ENCODE measurements at regions not wholly inside any gene's neighbourhood (a gene's known extent, or its start where the extent isn't known, plus 50 kb on each side); places are given as distances from the start of the nearest gene placed in this dataset.

DNA sequence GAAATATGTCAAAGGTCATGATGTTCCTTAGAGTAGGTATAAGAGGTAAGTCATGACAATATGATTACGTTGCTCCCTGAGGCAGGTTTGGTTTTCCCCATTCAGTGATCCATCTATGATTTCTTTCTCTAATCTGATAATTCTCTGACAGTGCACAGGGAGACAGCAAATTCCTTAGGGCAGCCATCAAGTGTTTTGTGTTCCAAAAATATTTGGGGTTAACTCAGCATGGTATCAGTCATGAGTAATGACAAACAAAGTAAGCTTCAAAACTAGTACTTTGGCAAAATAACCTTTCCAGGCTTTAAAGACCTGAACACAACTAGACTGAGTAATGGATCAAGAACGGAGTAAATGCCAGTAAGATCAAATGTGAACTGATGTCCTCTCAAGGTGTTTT is 55.3 kb upstream of the SPATA31E1 start:
- H2AFZ ChIP-seq, result no peak overlapping the region
- peak; percentile 33 for DNase-seq
- H3F3A ChIP-seq (ENCODE audit: insufficient read depth), result peaks cover 4% of the 10 kb centered on the region; the same call in 1 of the 2 replicates
- no peak overlapping the region for H3K4me2 ChIP-seq (ENCODE audit: unreplicated experiment)
- no peak overlapping the region for H3K27ac ChIP-seq
- H3K4me3 ChIP-seq, result no peak overlapping the region
- peaks cover 6% of the 10 kb centered on the region; the same call in 1 of the 2 replicates for H3K4me1 ChIP-seq (ENCODE audit: insufficient read depth)
- 80 to 91% methylated on average over 2 of the region's 2 CpGs for WGBS, 2 experiments (ENCODE audit: low coverage in 1 of 2, low lambda C conversion rate in 2 of 2, missing lambda C conversion rate in 2 of 2)
- no peaks in the 10 kb centered on the region for H3K79me2 ChIP-seq (ENCODE audit: insufficient read depth)
- in situ Hi-C loops (cut with MboI), result no loop called here
- no peaks in the 10 kb centered on the region for H4K20me1 ChIP-seq (ENCODE audit: insufficient read depth)
- no peaks in the 10 kb centered on the region for H3K9me3 ChIP-seq (ENCODE audit: low read depth)
- no peaks in the 10 kb centered on the region for H3K36me3 ChIP-seq (ENCODE audit: low read depth)
- no peaks in the 10 kb centered on the region for H3K27me3 ChIP-seq (replicated peaks; ENCODE audit: insufficient read depth)
- no peaks in the 10 kb centered on the region for H3K9me2 ChIP-seq (ENCODE audit: insufficient read depth)
- TF ChIP-seq EZH2 (IDR thresholded peaks at IDR 0.05; ENCODE audit: insufficient read depth, poor library complexity, severe bottlenecking), result no peak
- TF ChIP-seq EZH2phosphoT487 (IDR thresholded peaks at IDR 0.05; ENCODE audit: insufficient read depth, low read depth), result no peak
- H3K9ac ChIP-seq, result no peak overlapping the region

DNA sequence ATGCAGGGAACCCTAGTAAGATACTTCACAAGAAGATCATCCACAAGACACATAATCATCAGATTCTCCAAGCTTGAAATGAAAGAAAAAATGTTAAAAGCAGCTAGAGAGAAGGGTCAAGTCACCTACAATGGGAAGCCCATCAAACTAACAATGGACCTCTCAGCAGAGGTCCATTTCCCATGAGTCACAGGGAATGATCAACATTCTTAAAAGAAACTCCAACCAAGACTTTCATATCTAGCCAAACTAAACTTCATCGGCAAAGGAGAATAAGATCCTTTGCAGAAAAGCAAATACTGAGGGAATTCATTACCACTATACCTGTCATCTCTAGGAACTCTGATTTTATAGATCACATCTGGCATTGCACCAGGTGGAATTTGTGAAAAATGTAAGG is 52.9 kb upstream of the SPATA31E1 start:
- H3K9me3 ChIP-seq (ENCODE audit: low read depth), result no peaks in the 10 kb centered on the region
- no peak overlapping the region for H3K4me3 ChIP-seq
- no peaks in the 10 kb centered on the region for H4K20me1 ChIP-seq (ENCODE audit: insufficient read depth)
- no peak for DNase-seq
- peaks cover 6% of the 10 kb centered on the region; the same call in 1 of the 2 replicates for H3K4me1 ChIP-seq (ENCODE audit: insufficient read depth)
- no peak overlapping the region for H3K27ac ChIP-seq
- H3K36me3 ChIP-seq (ENCODE audit: low read depth), result no peaks in the 10 kb centered on the region
- no peak overlapping the region for H2AFZ ChIP-seq
- no peak overlapping the region for H3K4me2 ChIP-seq (ENCODE audit: unreplicated experiment)
- 93 to 95% methylated on average over 1 of the region's 1 CpG for WGBS, 2 experiments (ENCODE audit: low coverage in 1 of 2, low lambda C conversion rate in 2 of 2, missing lambda C conversion rate in 2 of 2)
- in situ Hi-C loops (cut with MboI), result no loop called here
- no peak for TF ChIP-seq EZH2phosphoT487 (IDR thresholded peaks at IDR 0.05; ENCODE audit: insufficient read depth, low read depth)
- no peak for TF ChIP-seq EZH2 (IDR thresholded peaks at IDR 0.05; ENCODE audit: insufficient read depth, poor library complexity, severe bottlenecking)
- H3K9me2 ChIP-seq (ENCODE audit: insufficient read depth), result no peaks in the 10 kb centered on the region
- H3K79me2 ChIP-seq (ENCODE audit: insufficient read depth), result no peaks in the 10 kb centered on the region
- no peaks in the 10 kb centered on the region for H3K27me3 ChIP-seq (replicated peaks; ENCODE audit: insufficient read depth)
- H3K9ac ChIP-seq, result no peak overlapping the region
- peaks cover 4% of the 10 kb centered on the region; the same call in 1 of the 2 replicates for H3F3A ChIP-seq (ENCODE audit: insufficient read depth)

DNA sequence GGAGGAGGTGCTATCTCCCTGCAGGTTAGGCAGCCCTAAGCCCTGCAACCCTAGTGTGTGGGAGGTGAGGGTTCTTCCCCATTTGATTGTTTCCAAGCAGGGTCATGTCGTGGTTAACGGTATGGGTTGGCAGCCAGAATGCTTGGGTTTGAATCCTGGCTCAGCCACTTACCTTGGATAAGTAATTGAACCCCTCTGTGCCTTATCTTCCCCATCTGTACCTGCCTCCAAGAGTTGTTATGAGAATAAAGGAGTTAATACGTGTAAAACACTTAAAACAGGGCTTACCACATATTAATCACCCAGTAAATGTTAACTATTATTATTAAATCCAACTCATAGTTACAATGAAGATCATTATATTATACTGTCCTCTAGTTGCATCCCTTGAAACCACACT is 52.2 kb upstream of the SPATA31E1 start:
- TF ChIP-seq EZH2 (IDR thresholded peaks at IDR 0.05; ENCODE audit: insufficient read depth, poor library complexity, severe bottlenecking) (no peak), EZH2phosphoT487 (IDR thresholded peaks at IDR 0.05; ENCODE audit: insufficient read depth, low read depth) (no peak)
- Histone ChIP-seq H2AFZ (no peak overlapping the region), H3F3A (ENCODE audit: insufficient read depth) (peaks cover 4% of the 10 kb centered on the region; the same call in 1 of the 2 replicates), H3K79me2 (ENCODE audit: insufficient read depth) (no peaks in the 10 kb centered on the region), H3K36me3 (ENCODE audit: low read depth) (no peaks in the 10 kb centered on the region), H3K4me3 (no peak overlapping the region), H3K27ac (no peak overlapping the region), H3K9me3 (ENCODE audit: low read depth) (no peaks in the 10 kb centered on the region), H3K4me1 (ENCODE audit: insufficient read depth) (peaks cover 6% of the 10 kb centered on the region; the same call in 1 of the 2 replicates), H4K20me1 (ENCODE audit: insufficient read depth) (no peaks in the 10 kb centered on the region), H3K27me3 (replicated peaks; ENCODE audit: insufficient read depth) (no peaks in the 10 kb centered on the region), H3K9ac (no peak overlapping the region), H3K9me2 (ENCODE audit: insufficient read depth) (no peaks in the 10 kb centered on the region), H3K4me2 (ENCODE audit: unreplicated experiment) (no peak overlapping the region)
- 79 to 81% methylated on average over 3 of the region's 3 CpGs for WGBS, 2 experiments (ENCODE audit: low coverage in 1 of 2, low lambda C conversion rate in 2 of 2, missing lambda C conversion rate in 2 of 2)
- in situ Hi-C loops (cut with MboI), result no loop called here
- DNase-seq, result no peak

DNA sequence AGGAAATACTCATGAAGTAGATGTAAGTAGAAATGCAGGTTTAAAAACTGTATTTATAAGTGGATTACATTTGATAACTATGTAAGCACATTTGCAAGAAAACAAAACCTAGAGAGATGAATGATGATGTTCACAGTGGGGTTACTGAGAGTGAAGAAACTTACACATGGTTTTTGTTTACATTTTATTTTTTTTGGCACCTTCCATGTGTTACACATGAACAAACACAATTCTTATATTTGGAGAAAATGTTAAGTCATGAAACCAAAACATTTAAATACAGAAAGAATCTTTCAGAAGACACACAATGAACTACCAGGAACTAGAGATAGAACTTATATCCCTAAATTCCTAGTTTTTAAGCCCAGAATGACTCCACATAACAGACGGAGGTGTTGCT is 51.5 kb upstream of the SPATA31E1 start:
- TF ChIP-seq EZH2 (IDR thresholded peaks at IDR 0.05; ENCODE audit: insufficient read depth, poor library complexity, severe bottlenecking), result no peak
- TF ChIP-seq EZH2phosphoT487 (IDR thresholded peaks at IDR 0.05; ENCODE audit: insufficient read depth, low read depth), result no peak
- 95% methylated on average over 1 of the region's 1 CpG for WGBS, 2 experiments (ENCODE audit: low coverage in 1 of 2, low lambda C conversion rate in 2 of 2, missing lambda C conversion rate in 2 of 2)
- in situ Hi-C loops (cut with MboI), result no loop called here
- peaks cover 4% of the 10 kb centered on the region; the same call in 1 of the 2 replicates for H3F3A ChIP-seq (ENCODE audit: insufficient read depth)
- no peaks in the 10 kb centered on the region for H4K20me1 ChIP-seq (ENCODE audit: insufficient read depth)
- H3K4me3 ChIP-seq, result no peak overlapping the region
- H3K9me2 ChIP-seq (ENCODE audit: insufficient read depth), result no peaks in the 10 kb centered on the region
- no peak for DNase-seq
- H3K36me3 ChIP-seq (ENCODE audit: low read depth), result no peaks in the 10 kb centered on the region
- H3K9ac ChIP-seq, result no peak overlapping the region
- no peak overlapping the region for H2AFZ ChIP-seq
- H3K79me2 ChIP-seq (ENCODE audit: insufficient read depth), result no peaks in the 10 kb centered on the region
- no peaks in the 10 kb centered on the region for H3K27me3 ChIP-seq (replicated peaks; ENCODE audit: insufficient read depth)
- no peak overlapping the region for H3K27ac ChIP-seq
- H3K4me1 ChIP-seq (ENCODE audit: insufficient read depth), result peaks cover 6% of the 10 kb centered on the region; the same call in 1 of the 2 replicates
- H3K9me3 ChIP-seq (ENCODE audit: low read depth), result no peaks in the 10 kb centered on the region
- no peak overlapping the region for H3K4me2 ChIP-seq (ENCODE audit: unreplicated experiment)

Data from GM23248 (cell line).